Chondrocyte (in vitro differentiated cells): ENCODE measurements at regions not wholly inside any gene's neighbourhood (a gene's known extent, or its start where the extent isn't known, plus 50 kb on each side); places are given as distances from the start of the nearest gene placed in this dataset.

ENCODE experiments used
- DNase-seq: peaks from one replicate; pipeline ENCODE4 v3.0.0; 2021; ENCODE audit warnings: mixed read lengths, low spot score
- H3K27ac Mint-ChIP-seq: one replicate; pipeline ENCODE4 v1.8.0; 2021; ENCODE audit warnings: mild to moderate bottlenecking, moderate library complexity, mixed read lengths; ENCODE audit not compliant: unreplicated experiment
- H3K27me3 Mint-ChIP-seq: 2 replicates; pipeline ENCODE4 v1.8.0; 2021; ENCODE audit warnings: low read depth, mixed read lengths
- H3K36me3 Mint-ChIP-seq: 2 replicates; pipeline ENCODE4 v1.8.0; 2021; ENCODE audit warnings: low read depth, mixed read lengths
- H3K4me1 Mint-ChIP-seq: 2 replicates; pipeline ENCODE4 v1.8.0; 2021; ENCODE audit warnings: low read depth, mild to moderate bottlenecking, mixed read lengths
- H3K4me3 Mint-ChIP-seq: one replicate; pipeline ENCODE4 v1.8.0; 2021; ENCODE audit warnings: mild to moderate bottlenecking, moderate library complexity, mixed read lengths; ENCODE audit not compliant: unreplicated experiment
- H3K9me3 Mint-ChIP-seq: 2 replicates; pipeline ENCODE4 v1.8.0; 2021; ENCODE audit warnings: low read depth, mixed read lengths
- CTCF ChIP-seq: fragments of 200-600 bp; sonication (generic); IDR thresholded peaks from 2 replicates; pipeline ENCODE4 v1.5.0; 2021; ENCODE audit warnings: antibody characterized with exemption, mild to moderate bottlenecking, moderate library complexity

- Mint-ChIP-seq H3K27me3 (no peaks in the 10 kb centered on the region), H3K27ac (no peak overlapping the region), H3K4me3 (no peak overlapping the region), H3K36me3 (no peaks in the 10 kb centered on the region), H3K4me1 (no peaks in the 10 kb centered on the region), H3K9me3 (peaks cover 4% of the 10 kb centered on the region)
- TF ChIP-seq CTCF = no peak
- no peak for DNase-seq
Observed at GRCh38 chr1:60421965-60422364, 348.4 kb upstream of the C1orf87 start.

GRCh38 chr1:60419023-60419422 lies 345.5 kb upstream of the C1orf87 start:
- no peak for TF ChIP-seq CTCF
- peaks cover 4% of the 10 kb centered on the region for H3K9me3 Mint-ChIP-seq
- no peaks in the 10 kb centered on the region for H3K4me1 Mint-ChIP-seq
- H3K36me3 Mint-ChIP-seq = no peaks in the 10 kb centered on the region
- no peak for DNase-seq
- no peak overlapping the region for H3K4me3 Mint-ChIP-seq
- no peak overlapping the region for H3K27ac Mint-ChIP-seq
- H3K27me3 Mint-ChIP-seq = no peaks in the 10 kb centered on the region

- no peak overlapping the region for H3K4me3 Mint-ChIP-seq
- TF ChIP-seq CTCF = no peak
- H3K36me3 Mint-ChIP-seq = no peaks in the 10 kb centered on the region
- H3K27ac Mint-ChIP-seq = no peak overlapping the region
- peaks cover 9% of the 10 kb centered on the region for H3K4me1 Mint-ChIP-seq
- DNase-seq = no peak
- H3K27me3 Mint-ChIP-seq = no peaks in the 10 kb centered on the region
- no peaks in the 10 kb centered on the region for H3K9me3 Mint-ChIP-seq
Observed at GRCh38 chr1:60415696-60416095, 342.1 kb upstream of the C1orf87 start.

GRCh38 chr1:60413091-60413490 lies 339.5 kb upstream of the C1orf87 start:
- Mint-ChIP-seq H3K27ac (no peak overlapping the region), H3K4me1 (peaks cover 9% of the 10 kb centered on the region), H3K27me3 (no peaks in the 10 kb centered on the region), H3K4me3 (no peak overlapping the region), H3K9me3 (no peaks in the 10 kb centered on the region), H3K36me3 (no peaks in the 10 kb centered on the region)
- TF ChIP-seq CTCF = no peak
- no peak for DNase-seq

- no peak for DNase-seq
- H3K27me3 Mint-ChIP-seq = peaks cover 2% of the 10 kb centered on the region
- TF ChIP-seq CTCF = no peak
- no peak overlapping the region for H3K4me3 Mint-ChIP-seq
- no peaks in the 10 kb centered on the region for H3K36me3 Mint-ChIP-seq
- no peaks in the 10 kb centered on the region for H3K9me3 Mint-ChIP-seq
- no peak overlapping the region for H3K27ac Mint-ChIP-seq
- peaks cover 9% of the 10 kb centered on the region for H3K4me1 Mint-ChIP-seq
Observed at GRCh38 chr1:60411591-60411990, 338.0 kb upstream of the C1orf87 start.
